HEK293 (cell line): ENCODE measurements at regions not wholly inside any gene's neighbourhood (a gene's known extent, or its start where the extent isn't known, plus 50 kb on each side); places are given as distances from the start of the nearest gene placed in this dataset.

ENCODE experiments used
- CTCF ChIA-PET: fragments of 350-600 bp; formaldehyde crosslinking; extraction: SDS; loops from one replicate; lab custom pipeline; 2021; ENCODE audit warnings: antibody characterized with exemption; lab: Yijun Ruan, JAX
- POLR2A ChIA-PET: fragments of 300-600 bp; formaldehyde crosslinking; extraction: SDS; loops from one replicate; lab custom pipeline; 2020; ENCODE audit warnings: antibody characterized with exemption, inconsistent platforms; lab: Yijun Ruan, JAX
- H3K27ac ChIP-seq: fragments of 200-500 bp; sonication (Bioruptor generic); 2 replicates; pipeline ENCODE4 v1.5.1; 2014; ENCODE audit warnings: low read depth, low read length, control low read depth, inconsistent platforms; ENCODE audit errors: extremely low read depth
- H3K36me3 ChIP-seq, 2 experiments: fragments of 200-500 bp in 1 of 2; sonication (Bioruptor generic) in 1 of 2; 1 replicate in 1 of 2; 2 replicates in 1 of 2; pipeline ENCODE4 v1.5.1; 2014 to 2017; ENCODE audit warnings: inconsistent platforms in 2 of 2, low read length in 2 of 2; ENCODE audit not compliant: control insufficient read depth in 2 of 2, insufficient read depth in 1 of 2
- H3K4me1 ChIP-seq: fragments of 200-500 bp; sonication (Bioruptor generic); 2 replicates; pipeline ENCODE4 v1.5.1; 2014; ENCODE audit warnings: mild to moderate bottlenecking, low read length, inconsistent platforms; ENCODE audit not compliant: control insufficient read depth, insufficient read depth
- H3K4me3 ChIP-seq: 2 replicates; pipeline ENCODE4 v1.5.1; 2011; ENCODE audit warnings: low read depth, mild to moderate bottlenecking, control low read depth, low read length, moderate library complexity
- H3K9me3 ChIP-seq: fragments of 200-500 bp; sonication (Bioruptor generic); 2 replicates; pipeline ENCODE4 v1.5.1; 2014; ENCODE audit warnings: low read depth, low read length, inconsistent platforms; ENCODE audit not compliant: control insufficient read depth, insufficient read depth
- FEZF1 ChIP-seq: fragments of 450-650 bp; formaldehyde crosslinking; IDR thresholded peaks from 2 replicates; pipeline ENCODE4 v1.5.1; 2016; ENCODE audit warnings: missing biosample characterization, missing genetic modification characterization
- INSM2 ChIP-seq: fragments of 450-650 bp; formaldehyde crosslinking; IDR thresholded peaks from 2 replicates; pipeline ENCODE4 v1.5.1; 2016; ENCODE audit warnings: missing biosample characterization, missing genetic modification characterization
- KLF7 ChIP-seq: fragments of 450-650 bp; formaldehyde crosslinking; IDR thresholded peaks from 2 replicates; pipeline ENCODE4 v1.5.1; 2016; ENCODE audit warnings: missing biosample characterization, missing genetic modification characterization, borderline replicate concordance
- MEIS1 ChIP-seq: sonication (generic); formaldehyde crosslinking; IDR thresholded peaks from 2 replicates; pipeline ENCODE4 v1.8.1; 2022; ENCODE audit warnings: missing genetic modification reagents, mild to moderate bottlenecking, borderline replicate concordance
- OSR2 ChIP-seq: fragments of 450-650 bp; formaldehyde crosslinking; IDR thresholded peaks from 2 replicates; pipeline ENCODE4 v1.5.1; 2016; ENCODE audit warnings: missing biosample characterization, missing genetic modification characterization
- OVOL3 ChIP-seq: fragments of 450-650 bp; formaldehyde crosslinking; IDR thresholded peaks from 2 replicates; pipeline ENCODE4 v1.5.1; 2016; ENCODE audit warnings: missing biosample characterization, missing genetic modification characterization
- SALL2 ChIP-seq: fragments of 450-650 bp; formaldehyde crosslinking; IDR thresholded peaks from 2 replicates; pipeline ENCODE4 v1.5.0; 2017; ENCODE audit warnings: missing biosample characterization, mild to moderate bottlenecking, missing genetic modification characterization, borderline replicate concordance
- SCRT1 ChIP-seq: fragments of 450-650 bp; formaldehyde crosslinking; IDR thresholded peaks from 2 replicates; pipeline ENCODE4 v1.5.1; 2016; ENCODE audit warnings: missing biosample characterization, missing genetic modification characterization, borderline replicate concordance
- TCF7L2 ChIP-seq: IDR thresholded peaks from 2 replicates; pipeline ENCODE4 v1.6.1; 2011; ENCODE audit warnings: low read depth, mild to moderate bottlenecking, inconsistent platforms, low read length, moderate library complexity, borderline replicate concordance
- YY1 ChIP-seq: fragments of 450-650 bp; formaldehyde crosslinking; IDR thresholded peaks from 2 replicates; pipeline ENCODE4 v1.5.1; 2018; ENCODE audit warnings: missing biosample characterization, missing genetic modification characterization
- ZBTB7A ChIP-seq: fragments of 450-650 bp; formaldehyde crosslinking; IDR thresholded peaks from 2 replicates; pipeline ENCODE4 v1.5.1; 2016; ENCODE audit warnings: low read depth, missing biosample characterization, missing genetic modification characterization
- ZNF132 ChIP-seq: fragments of 450-650 bp; formaldehyde crosslinking; IDR thresholded peaks from 2 replicates; pipeline ENCODE4 v1.5.1; 2017; ENCODE audit warnings: missing biosample characterization, missing genetic modification characterization, borderline replicate concordance
- ZNF138 ChIP-seq: fragments of 450-650 bp; formaldehyde crosslinking; IDR thresholded peaks from 2 replicates; pipeline ENCODE4 v1.5.1; 2016; ENCODE audit warnings: missing biosample characterization, missing genetic modification characterization, borderline replicate concordance
- ZNF140 ChIP-seq: fragments of 450-650 bp; formaldehyde crosslinking; IDR thresholded peaks from 2 replicates; pipeline ENCODE4 v1.5.1; 2016; ENCODE audit warnings: missing biosample characterization, missing genetic modification characterization
- ZNF146 ChIP-seq: fragments of 450-650 bp; formaldehyde crosslinking; IDR thresholded peaks from 2 replicates; pipeline ENCODE4 v1.5.1; 2016; ENCODE audit warnings: missing biosample characterization, missing genetic modification characterization
- ZNF202 ChIP-seq: fragments of 450-650 bp; formaldehyde crosslinking; IDR thresholded peaks from 2 replicates; pipeline ENCODE4 v1.5.1; 2016; ENCODE audit warnings: missing biosample characterization, missing genetic modification characterization, borderline replicate concordance
- ZNF24 ChIP-seq: fragments of 450-650 bp; formaldehyde crosslinking; IDR thresholded peaks from 2 replicates; pipeline ENCODE4 v1.5.1; 2016; ENCODE audit warnings: missing biosample characterization, missing genetic modification characterization
- ZNF292 ChIP-seq: fragments of 450-650 bp; formaldehyde crosslinking; IDR thresholded peaks from 2 replicates; pipeline ENCODE4 v1.5.1; 2016; ENCODE audit warnings: low read depth, missing biosample characterization, missing genetic modification characterization, borderline replicate concordance
- ZNF302 ChIP-seq: fragments of 450-650 bp; formaldehyde crosslinking; IDR thresholded peaks from 2 replicates; pipeline ENCODE4 v1.5.1; 2016; ENCODE audit warnings: missing biosample characterization, missing genetic modification characterization, low read depth
- ZNF335 ChIP-seq: fragments of 450-650 bp; formaldehyde crosslinking; conservative IDR thresholded peaks from 2 replicates; pipeline ENCODE4 v1.5.1; 2016; ENCODE audit warnings: missing biosample characterization, missing genetic modification characterization
- ZNF37A ChIP-seq: fragments of 450-650 bp; IDR thresholded peaks from 2 replicates; pipeline ENCODE4 v1.5.1; 2018; ENCODE audit warnings: missing biosample characterization, missing genetic modification characterization
- ZNF521 ChIP-seq: fragments of 450-650 bp; formaldehyde crosslinking; IDR thresholded peaks from 2 replicates; pipeline ENCODE4 v1.5.1; 2017; ENCODE audit warnings: missing biosample characterization, mild to moderate bottlenecking, missing genetic modification characterization
- ZNF529 ChIP-seq: fragments of 450-650 bp; formaldehyde crosslinking; IDR thresholded peaks from 2 replicates; pipeline ENCODE4 v1.5.1; 2017; ENCODE audit warnings: missing genetic modification characterization, missing biosample characterization; ENCODE audit not compliant: insufficient replicate concordance
- ZNF544 ChIP-seq: fragments of 450-650 bp; formaldehyde crosslinking; IDR thresholded peaks from 2 replicates; pipeline ENCODE4 v1.5.0; 2017; ENCODE audit warnings: missing biosample characterization, missing genetic modification characterization
- ZNF571 ChIP-seq: fragments of 450-650 bp; formaldehyde crosslinking; IDR thresholded peaks from 2 replicates; pipeline ENCODE4 v1.5.0; 2017; ENCODE audit warnings: missing biosample characterization, missing genetic modification characterization
- ZNF610 ChIP-seq: fragments of 450-650 bp; formaldehyde crosslinking; IDR thresholded peaks from 2 replicates; pipeline ENCODE4 v1.5.1; 2016; ENCODE audit warnings: missing biosample characterization, missing genetic modification characterization, borderline replicate concordance
- ZNF658 ChIP-seq: fragments of 450-650 bp; formaldehyde crosslinking; IDR thresholded peaks from 2 replicates; pipeline ENCODE4; 2016; ENCODE audit warnings: missing biosample characterization, missing genetic modification characterization
- ZNF664 ChIP-seq: fragments of 450-650 bp; formaldehyde crosslinking; IDR thresholded peaks from 2 replicates; pipeline ENCODE4 v1.5.1; 2016; ENCODE audit warnings: missing biosample characterization, missing genetic modification characterization
- ZNF768 ChIP-seq: fragments of 450-650 bp; formaldehyde crosslinking; IDR thresholded peaks from 2 replicates; pipeline ENCODE4 v1.5.1; 2018; ENCODE audit warnings: missing biosample characterization, mild to moderate bottlenecking, missing genetic modification characterization
- ZSCAN23 ChIP-seq: fragments of 450-650 bp; formaldehyde crosslinking; IDR thresholded peaks from 2 replicates; pipeline ENCODE4 v1.5.1; 2016; ENCODE audit warnings: missing biosample characterization, missing genetic modification characterization
- ZSCAN30 ChIP-seq: fragments of 450-650 bp; IDR thresholded peaks from 2 replicates; pipeline ENCODE4 v1.5.1; 2018; ENCODE audit warnings: missing biosample characterization, mild to moderate bottlenecking, missing genetic modification characterization, moderate library complexity

GRCh38 chr3:86653661-86654205 lies 337.2 kb downstream of the VGLL3 start:
- ChIA-PET POLR2A (no interaction called here), CTCF (no interaction called here)
- TF ChIP-seq ZNF610 (tag by site-specific recombination) (no peak), YY1 (no peak), OVOL3 (no peak), ZNF37A (tag by site-specific recombination) (no peak), ZNF768 (tag by site-specific recombination) (no peak), TCF7L2 (no peak), ZNF335 (tag by site-specific recombination) (no peak), OSR2 (tag by site-specific recombination) (no peak), ZBTB7A (no peak)
- no peaks in the 10 kb centered on the region for H3K36me3 ChIP-seq
- no peak overlapping the region for H3K4me3 ChIP-seq
- no peak overlapping the region for H3K27ac ChIP-seq
- no peaks in the 10 kb centered on the region for H3K4me1 ChIP-seq
- no peaks in the 10 kb centered on the region for H3K9me3 ChIP-seq

- Histone ChIP-seq H3K4me3 (no peak overlapping the region), H3K36me3 (no peaks in the 10 kb centered on the region), H3K4me1 (no peaks in the 10 kb centered on the region), H3K9me3 (no peaks in the 10 kb centered on the region), H3K27ac (no peak overlapping the region)
- TF ChIP-seq ZSCAN30 (no peak), ZNF664 (tag by site-specific recombination) (no peak), INSM2 (tag by site-specific recombination) (no peak), ZNF302 (tag by site-specific recombination) (no peak), MEIS1 (CRISPR knock-in tag) (no peak), ZNF132 (tag by site-specific recombination) (no peak), ZNF658 (tag by site-specific recombination) (no peak), ZNF140 (tag by site-specific recombination) (no peak), SALL2 (tag by site-specific recombination) (no peak), ZNF292 (tag by site-specific recombination) (no peak), ZNF521 (tag by site-specific recombination) (no peak), ZSCAN23 (tag by site-specific recombination) (no peak)
- ChIA-PET CTCF (no interaction called here), POLR2A (no interaction called here)
Measured at GRCh38 chr3:86648087-86648486, 342.9 kb downstream of the VGLL3 start.

- Histone ChIP-seq H3K27ac (no peak overlapping the region), H3K4me1 (no peaks in the 10 kb centered on the region), H3K36me3 (no peaks in the 10 kb centered on the region), H3K9me3 (no peaks in the 10 kb centered on the region), H3K4me3 (no peak overlapping the region)
- POLR2A ChIA-PET = no interaction called here
- CTCF ChIA-PET = no interaction called here
- TF ChIP-seq SCRT1 (no peak), ZNF202 (no peak), ZNF146 (tag by site-specific recombination) (no peak), ZNF138 (no peak), KLF7 (tag by site-specific recombination) (no peak), ZNF544 (tag by site-specific recombination) (no peak), ZNF24 (tag by site-specific recombination) (no peak), ZNF571 (tag by site-specific recombination) (no peak), ZNF529 (tag by site-specific recombination) (no peak), FEZF1 (tag by site-specific recombination) (no peak)
Measured at GRCh38 chr3:86645756-86646155, 345.2 kb downstream of the VGLL3 start.
